GM18520 (cell line): ENCODE measurements at regions not wholly inside any gene's neighbourhood (a gene's known extent, or its start where the extent isn't known, plus 50 kb on each side); places are given as distances from the start of the nearest gene placed in this dataset.
"Not testable (repeated sequence)": the region's sequence is repeated elsewhere in the genome, so short reads cannot be mapped to it uniquely, and the experiment has no call there.

Source experiments
- ATAC-seq: cut with Tn5 transposase; IDR thresholded peaks from one replicate; pipeline ENCODE4 v1.9.1; 2021; ENCODE audit not compliant: unreplicated experiment

- no peak for ATAC-seq
These were observed 1155.4 kb downstream of the BCL11A start for GRCh38 chr2:59398081-59398480.

GRCh38 chr2:59395119-59395518 is 1154.0 kb upstream of the FANCL start:
- no peak for ATAC-seq

DNA sequence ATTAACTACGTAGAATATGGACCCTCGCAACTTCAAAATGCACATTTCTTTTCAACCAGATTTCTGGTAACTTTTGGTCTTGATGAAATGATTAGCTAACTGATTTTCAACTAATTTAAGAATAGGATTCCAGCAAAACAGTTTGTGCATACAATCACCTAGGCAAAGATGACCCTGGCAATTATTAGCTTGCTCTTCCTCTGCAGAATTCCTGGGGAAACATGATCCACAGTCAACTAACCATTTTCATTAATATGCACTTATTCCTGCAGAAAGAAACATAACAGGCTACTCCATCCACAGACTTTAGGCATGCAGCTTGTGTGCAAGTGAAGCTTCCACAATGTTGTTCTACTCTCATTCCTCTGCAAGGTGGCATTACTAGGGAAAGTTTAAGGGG is 1150.8 kb upstream of the FANCL start:
- no peak for ATAC-seq

- no peak for ATAC-seq
These were observed 1149.5 kb upstream of the FANCL start for GRCh38 chr2:59390581-59390980.

- no peak for ATAC-seq
These were observed 1148.1 kb upstream of the FANCL start for GRCh38 chr2:59389240-59389639.

DNA sequence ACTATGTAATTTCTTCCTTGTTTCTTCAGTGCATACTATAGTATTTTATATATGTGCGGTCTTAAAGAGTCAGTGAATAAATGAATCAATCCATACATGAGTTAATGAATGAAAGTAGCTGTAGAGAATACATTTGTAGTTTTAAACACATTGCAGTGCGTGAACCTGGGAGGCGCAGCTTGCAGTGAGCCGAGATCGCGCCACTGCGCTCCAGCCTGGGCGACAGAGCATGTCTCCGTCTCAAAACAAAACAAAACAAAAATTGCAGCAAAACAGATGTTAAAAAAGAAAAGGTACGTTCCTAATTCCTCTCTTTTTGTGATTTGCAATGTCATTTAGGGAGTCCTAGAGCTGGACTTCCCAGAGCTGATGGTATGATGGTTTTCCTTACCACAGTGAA is 1144.8 kb upstream of the FANCL start:
- ATAC-seq = no peak

DNA sequence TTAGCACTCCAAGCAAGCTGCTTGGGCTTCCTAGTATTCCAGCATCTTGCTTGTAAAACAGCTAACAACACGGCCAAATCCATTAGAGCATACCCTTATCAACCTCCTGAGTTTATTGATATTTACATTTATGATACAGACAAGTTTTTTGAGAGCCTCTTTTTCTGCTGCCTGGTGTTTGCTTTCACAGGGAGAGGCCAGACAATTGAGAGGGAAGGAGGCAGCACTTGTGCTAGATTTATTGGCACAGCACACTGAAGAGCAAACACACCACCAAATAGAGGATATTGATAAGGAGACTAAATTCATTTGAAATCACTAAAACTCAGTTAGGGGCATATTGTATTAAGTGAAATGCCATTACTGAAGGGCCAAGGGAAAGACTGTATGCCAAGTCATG is 1142.3 kb upstream of the FANCL start:
- ATAC-seq = no peak

- ATAC-seq = no peak
These were observed 1137.0 kb upstream of the FANCL start for GRCh38 chr2:59378127-59378526.

DNA sequence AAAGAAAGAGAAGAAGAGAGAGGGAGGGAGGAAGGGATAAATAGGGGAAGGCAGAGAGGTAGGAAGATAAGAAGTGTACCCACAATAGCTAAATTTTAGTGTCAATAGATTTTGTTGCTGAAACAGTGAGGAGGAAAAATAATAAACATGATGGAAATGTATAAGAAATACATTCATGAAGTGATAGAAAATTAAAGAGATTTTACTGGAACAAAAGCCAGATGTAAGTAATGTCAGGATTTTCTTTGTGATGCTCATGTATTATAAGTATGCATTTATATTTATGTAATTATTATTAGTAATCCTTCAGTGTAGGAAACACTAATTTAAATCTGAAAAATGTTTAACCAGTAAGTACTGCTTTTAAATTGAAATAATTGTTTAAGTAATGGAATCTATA is 1125.2 kb upstream of the FANCL start:
- no peak for ATAC-seq

DNA sequence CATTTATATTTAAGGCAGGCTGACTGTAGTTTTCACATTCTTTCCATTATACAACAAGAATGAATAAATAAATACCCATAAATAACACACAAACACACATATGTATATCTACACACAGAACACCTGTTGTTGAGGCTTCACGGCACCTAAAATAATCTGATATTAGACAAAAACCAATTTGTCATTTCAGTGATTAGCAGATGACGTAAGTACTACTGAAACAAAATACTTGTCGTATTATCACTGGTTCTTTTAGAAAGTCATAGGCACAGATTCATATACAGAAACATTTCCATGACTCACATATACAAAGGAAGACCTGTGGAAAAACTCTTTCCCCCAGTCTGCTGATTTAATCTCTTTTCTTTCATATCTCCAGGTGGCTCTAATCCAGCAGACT is 1113.4 kb upstream of the FANCL start:
- no peak for ATAC-seq

- ATAC-seq = no peak
These were observed 1112.3 kb upstream of the FANCL start for GRCh38 chr2:59353306-59353921.

GRCh38 chr2:59342166-59342565 is 1101.0 kb upstream of the FANCL start:
- no peak for ATAC-seq

DNA sequence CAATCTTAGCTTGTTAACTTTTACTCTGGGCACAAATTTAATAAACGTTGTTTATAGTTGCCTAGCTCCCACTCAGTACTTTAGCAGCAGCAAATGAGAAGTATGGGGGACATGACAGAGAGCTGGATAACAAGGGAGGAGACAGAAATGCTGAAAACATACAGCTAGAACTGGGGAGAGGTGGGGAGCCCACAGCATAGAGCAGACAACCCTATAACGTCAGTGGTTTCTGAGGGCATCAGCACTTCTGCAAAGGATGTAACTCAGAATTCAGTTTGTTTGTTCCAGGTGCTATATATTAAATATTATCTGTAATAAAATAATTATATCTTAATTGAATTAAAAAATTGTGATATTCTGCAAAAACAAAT is 1098.7 kb upstream of the FANCL start:
- ATAC-seq = no peak

DNA sequence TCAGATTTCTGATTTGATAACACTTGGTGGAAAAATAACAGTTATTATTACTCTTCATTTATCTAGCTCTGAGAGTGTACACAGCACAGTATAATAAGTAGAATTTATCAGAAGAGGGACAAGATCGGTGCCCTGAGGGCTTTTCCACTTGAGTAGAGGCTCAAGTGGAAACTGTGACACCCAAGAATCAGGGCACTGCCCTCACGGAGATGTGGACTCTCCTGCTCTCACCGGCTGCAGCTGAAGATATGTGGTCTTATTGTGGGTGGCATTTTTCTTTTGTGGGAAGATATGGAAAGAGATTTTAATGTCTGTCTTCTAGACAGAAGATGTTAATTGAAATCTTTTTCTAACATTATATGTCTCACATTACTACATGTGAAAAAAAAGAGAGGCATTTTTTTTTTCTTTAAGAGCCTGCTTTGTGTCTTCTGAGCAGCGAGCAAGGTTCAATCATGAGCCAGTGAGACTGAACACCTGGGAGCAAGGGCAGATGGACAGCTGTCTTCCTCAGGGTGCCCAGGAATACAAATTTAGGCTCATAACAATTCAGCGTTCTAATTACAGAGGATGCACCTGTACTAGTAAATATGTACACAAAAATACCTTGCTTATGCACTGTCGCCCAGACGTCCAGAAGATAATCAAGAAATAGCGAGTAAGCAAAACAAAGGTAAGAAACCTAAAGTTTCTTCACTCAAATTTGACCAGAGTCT is 1098.2 kb upstream of the FANCL start:
- no peak for ATAC-seq

DNA sequence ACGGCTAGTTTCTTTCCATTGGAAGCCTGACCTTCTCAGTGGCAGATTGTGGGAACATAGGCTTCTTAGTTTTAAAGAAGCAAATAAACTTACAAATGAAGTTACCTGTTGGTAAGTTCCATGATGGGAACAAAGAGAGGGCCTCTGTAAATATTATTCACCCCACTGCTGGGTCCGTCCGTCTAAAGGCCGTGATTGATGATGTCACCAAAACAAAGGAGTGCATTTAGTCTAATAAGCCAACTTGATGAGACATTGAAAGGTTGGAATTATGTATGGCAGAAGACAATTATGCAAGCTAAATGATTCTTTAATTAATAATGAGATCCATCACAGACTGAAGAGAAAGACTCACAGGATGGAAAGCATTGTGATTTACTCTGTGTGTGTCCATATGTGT is 1091.9 kb upstream of the FANCL start:
- no peak for ATAC-seq

DNA sequence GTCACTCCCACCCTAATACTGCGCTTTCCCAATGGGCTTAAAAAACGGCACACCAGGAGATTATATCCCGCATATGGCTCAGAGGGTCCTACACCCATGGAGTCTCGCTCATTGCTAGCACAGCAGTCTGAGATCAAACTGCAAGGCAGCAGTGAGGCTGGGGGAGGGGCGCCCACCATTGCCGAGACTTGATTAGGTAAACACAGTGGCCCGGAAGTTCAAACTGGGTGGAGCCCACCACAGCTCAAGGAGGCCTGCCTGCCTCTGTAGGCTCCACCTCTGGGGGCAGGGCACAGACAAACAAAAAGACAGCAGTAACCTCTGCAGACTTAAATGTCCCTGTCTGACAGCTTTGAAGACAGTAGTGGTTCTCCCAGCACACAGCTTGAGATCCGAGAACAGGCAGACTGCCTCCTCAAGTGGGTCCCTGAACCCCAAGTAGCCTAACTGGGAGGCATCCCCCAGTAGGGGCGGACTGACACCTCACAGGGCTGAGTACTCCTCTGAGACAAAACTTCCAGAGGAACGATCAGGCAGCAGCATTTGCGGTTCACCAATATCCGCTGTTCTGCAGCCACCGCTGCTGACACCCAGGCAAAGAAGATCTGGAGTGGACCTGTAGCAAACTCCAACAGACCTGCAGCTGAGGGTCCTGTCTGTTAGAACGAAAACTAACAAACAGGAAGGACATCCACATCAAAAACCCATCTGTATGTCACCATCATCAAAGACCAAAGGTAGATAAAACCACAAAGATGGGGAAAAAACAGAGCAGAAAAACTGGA is 1085.6 kb upstream of the FANCL start:
- not testable (repeated sequence) for ATAC-seq

DNA sequence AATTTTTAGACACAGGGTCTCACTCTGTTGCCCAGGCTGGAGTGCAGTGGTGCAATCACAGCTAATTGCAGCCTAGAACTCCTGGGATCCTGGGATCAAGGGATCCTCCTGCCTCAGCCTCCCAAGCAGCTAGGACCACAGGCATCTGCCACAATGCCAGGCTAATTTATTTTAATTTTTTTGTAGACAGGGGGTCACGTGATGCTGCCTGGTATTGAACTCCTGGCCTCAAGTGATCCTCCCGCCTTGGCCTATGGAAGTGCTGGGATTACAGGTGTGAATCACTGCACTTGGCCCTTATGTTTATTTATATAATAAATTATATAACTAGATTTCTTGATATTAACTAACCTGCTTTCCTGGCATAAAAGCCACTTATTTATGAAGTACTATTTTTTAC is 1081.7 kb upstream of the FANCL start:
- no peak for ATAC-seq

GRCh38 chr2:59322005-59322404 is 1080.9 kb upstream of the FANCL start:
- no peak for ATAC-seq

- ATAC-seq = no peak
These were observed 1073.1 kb upstream of the FANCL start for GRCh38 chr2:59314031-59314766.

- ATAC-seq = no peak
These were observed 1072.1 kb upstream of the FANCL start for GRCh38 chr2:59312967-59313940.
